ENCODE measurements at regions not wholly inside any gene's neighbourhood (a gene's known extent, or its start where the extent isn't known, plus 50 kb on each side); places are given as distances from the start of the nearest gene placed in this dataset.

- H3K4me1 ChIP-seq (ENCODE audit: control insufficient read depth, insufficient read depth, low read length), result peaks cover 2% of the 10 kb centered on the region
- H3K4me3 ChIP-seq (ENCODE audit: low read length in 2 of 2), result no peak overlapping the region
- no peaks in the 10 kb centered on the region for H3K27me3 ChIP-seq (ENCODE audit: control insufficient read depth in 1 of 2, insufficient read depth in 2 of 2, low read length in 2 of 2)
- no peak overlapping the region for H3K9ac ChIP-seq (ENCODE audit: low read length in 2 of 2)
- H3K27ac ChIP-seq (ENCODE audit: low read length), result no peak overlapping the region
- no peaks in the 10 kb centered on the region for H3K9me3 ChIP-seq (ENCODE audit: control insufficient read depth in 2 of 2, low read length in 2 of 2)
- no peaks in the 10 kb centered on the region for H3K36me3 ChIP-seq (ENCODE audit: control insufficient read depth in 2 of 2, insufficient read depth in 2 of 2, low read length in 2 of 2)
Measured at GRCh38 chr15:69857686-69858391, 239.9 kb downstream of the TLE3 start.

- no peaks in the 10 kb centered on the region for H3K27me3 ChIP-seq (ENCODE audit: control insufficient read depth in 1 of 2, insufficient read depth in 2 of 2, low read length in 2 of 2)
- no peaks in the 10 kb centered on the region for H3K9me3 ChIP-seq (ENCODE audit: control insufficient read depth in 2 of 2, low read length in 2 of 2)
- H3K9ac ChIP-seq (ENCODE audit: low read length in 2 of 2), result no peak overlapping the region
- no peak overlapping the region for H3K4me3 ChIP-seq (ENCODE audit: low read length in 2 of 2)
- H3K27ac ChIP-seq (ENCODE audit: low read length), result no peak overlapping the region
- peaks cover 2% of the 10 kb centered on the region for H3K4me1 ChIP-seq (ENCODE audit: control insufficient read depth, insufficient read depth, low read length)
- no peaks in the 10 kb centered on the region for H3K36me3 ChIP-seq (ENCODE audit: control insufficient read depth in 2 of 2, insufficient read depth in 2 of 2, low read length in 2 of 2)
Measured at GRCh38 chr15:69858456-69858855, 239.3 kb downstream of the TLE3 start.

- H3K27ac ChIP-seq (ENCODE audit: low read length), result no peak overlapping the region
- no peak overlapping the region for H3K4me3 ChIP-seq (ENCODE audit: low read length in 2 of 2)
- H3K27me3 ChIP-seq (ENCODE audit: control insufficient read depth in 1 of 2, insufficient read depth in 2 of 2, low read length in 2 of 2), result no peaks in the 10 kb centered on the region
- no peaks in the 10 kb centered on the region for H3K9me3 ChIP-seq (ENCODE audit: control insufficient read depth in 2 of 2, low read length in 2 of 2)
- H3K36me3 ChIP-seq (ENCODE audit: control insufficient read depth in 2 of 2, insufficient read depth in 2 of 2, low read length in 2 of 2), result no peaks in the 10 kb centered on the region
- H3K4me1 ChIP-seq (ENCODE audit: control insufficient read depth, insufficient read depth, low read length), result peaks cover under 1% of the 10 kb centered on the region
- H3K9ac ChIP-seq (ENCODE audit: low read length in 2 of 2), result no peak overlapping the region
Measured at GRCh38 chr15:69859866-69860265, 237.9 kb downstream of the TLE3 start.

GRCh38 chr15:69860321-69860720 lies 237.4 kb downstream of the TLE3 start:
- H3K27me3 ChIP-seq (ENCODE audit: control insufficient read depth in 1 of 2, insufficient read depth in 2 of 2, low read length in 2 of 2), result no peaks in the 10 kb centered on the region
- no peak overlapping the region for H3K27ac ChIP-seq (ENCODE audit: low read length)
- H3K4me1 ChIP-seq (ENCODE audit: control insufficient read depth, insufficient read depth, low read length), result no peaks in the 10 kb centered on the region
- no peak overlapping the region for H3K4me3 ChIP-seq (ENCODE audit: low read length in 2 of 2)
- no peak overlapping the region for H3K9ac ChIP-seq (ENCODE audit: low read length in 2 of 2)
- H3K36me3 ChIP-seq (ENCODE audit: control insufficient read depth in 2 of 2, insufficient read depth in 2 of 2, low read length in 2 of 2), result no peaks in the 10 kb centered on the region
- H3K9me3 ChIP-seq (ENCODE audit: control insufficient read depth in 2 of 2, low read length in 2 of 2), result no peaks in the 10 kb centered on the region

- no peak overlapping the region for H3K27ac ChIP-seq (ENCODE audit: low read length)
- H3K27me3 ChIP-seq (ENCODE audit: control insufficient read depth in 1 of 2, insufficient read depth in 2 of 2, low read length in 2 of 2), result no peaks in the 10 kb centered on the region
- H3K9ac ChIP-seq (ENCODE audit: low read length in 2 of 2), result no peak overlapping the region
- no peaks in the 10 kb centered on the region for H3K9me3 ChIP-seq (ENCODE audit: control insufficient read depth in 2 of 2, low read length in 2 of 2)
- no peaks in the 10 kb centered on the region for H3K4me1 ChIP-seq (ENCODE audit: control insufficient read depth, insufficient read depth, low read length)
- H3K36me3 ChIP-seq (ENCODE audit: control insufficient read depth in 2 of 2, insufficient read depth in 2 of 2, low read length in 2 of 2), result no peaks in the 10 kb centered on the region
- H3K4me3 ChIP-seq (ENCODE audit: low read length in 2 of 2), result no peak overlapping the region
Measured at GRCh38 chr15:69860921-69861320, 236.8 kb downstream of the TLE3 start.

- Histone ChIP-seq H3K4me1 (ENCODE audit: control insufficient read depth, insufficient read depth, low read length) (no peaks in the 10 kb centered on the region), H3K9ac (ENCODE audit: low read length in 2 of 2) (no peak overlapping the region), H3K27ac (ENCODE audit: low read length) (no peak overlapping the region), H3K9me3 (ENCODE audit: control insufficient read depth in 2 of 2, low read length in 2 of 2) (no peaks in the 10 kb centered on the region), H3K4me3 (ENCODE audit: low read length in 2 of 2) (no peak overlapping the region), H3K27me3 (ENCODE audit: control insufficient read depth in 1 of 2, insufficient read depth in 2 of 2, low read length in 2 of 2) (no peaks in the 10 kb centered on the region), H3K36me3 (ENCODE audit: control insufficient read depth in 2 of 2, insufficient read depth in 2 of 2, low read length in 2 of 2) (no peaks in the 10 kb centered on the region)
Measured at GRCh38 chr15:69861331-69862171, 236.2 kb downstream of the TLE3 start.

GRCh38 chr15:69862540-69862939 lies 235.2 kb downstream of the TLE3 start:
- no peaks in the 10 kb centered on the region for H3K36me3 ChIP-seq (ENCODE audit: control insufficient read depth in 2 of 2, insufficient read depth in 2 of 2, low read length in 2 of 2)
- no peaks in the 10 kb centered on the region for H3K9me3 ChIP-seq (ENCODE audit: control insufficient read depth in 2 of 2, low read length in 2 of 2)
- H3K27ac ChIP-seq (ENCODE audit: low read length), result no peak overlapping the region
- no peaks in the 10 kb centered on the region for H3K4me1 ChIP-seq (ENCODE audit: control insufficient read depth, insufficient read depth, low read length)
- H3K4me3 ChIP-seq (ENCODE audit: low read length in 2 of 2), result no peak overlapping the region
- H3K27me3 ChIP-seq (ENCODE audit: control insufficient read depth in 1 of 2, insufficient read depth in 2 of 2, low read length in 2 of 2), result no peaks in the 10 kb centered on the region
- H3K9ac ChIP-seq (ENCODE audit: low read length in 2 of 2), result no peak overlapping the region

GRCh38 chr15:69863446-69863845 lies 234.3 kb downstream of the TLE3 start:
- Histone ChIP-seq H3K9me3 (ENCODE audit: control insufficient read depth in 2 of 2, low read length in 2 of 2) (no peaks in the 10 kb centered on the region), H3K4me3 (ENCODE audit: low read length in 2 of 2) (no peak overlapping the region), H3K27me3 (ENCODE audit: control insufficient read depth in 1 of 2, insufficient read depth in 2 of 2, low read length in 2 of 2) (peaks cover 0 to 2% of the 10 kb centered on the region in 2 donors), H3K4me1 (ENCODE audit: control insufficient read depth, insufficient read depth, low read length) (no peaks in the 10 kb centered on the region), H3K36me3 (ENCODE audit: control insufficient read depth in 2 of 2, insufficient read depth in 2 of 2, low read length in 2 of 2) (no peaks in the 10 kb centered on the region), H3K27ac (ENCODE audit: low read length) (no peak overlapping the region), H3K9ac (ENCODE audit: low read length in 2 of 2) (no peak overlapping the region)

GRCh38 chr15:69865369-69865768 lies 232.3 kb downstream of the TLE3 start:
- Histone ChIP-seq H3K27ac (ENCODE audit: low read length) (no peak overlapping the region), H3K9me3 (ENCODE audit: control insufficient read depth in 2 of 2, low read length in 2 of 2) (no peaks in the 10 kb centered on the region), H3K27me3 (ENCODE audit: control insufficient read depth in 1 of 2, insufficient read depth in 2 of 2, low read length in 2 of 2) (peaks cover 0 to 2% of the 10 kb centered on the region in 2 donors), H3K9ac (ENCODE audit: low read length in 2 of 2) (no peak overlapping the region), H3K4me1 (ENCODE audit: control insufficient read depth, insufficient read depth, low read length) (no peaks in the 10 kb centered on the region), H3K4me3 (ENCODE audit: low read length in 2 of 2) (no peak overlapping the region), H3K36me3 (ENCODE audit: control insufficient read depth in 2 of 2, insufficient read depth in 2 of 2, low read length in 2 of 2) (no peaks in the 10 kb centered on the region)

- Histone ChIP-seq H3K9me3 (ENCODE audit: control insufficient read depth in 2 of 2, low read length in 2 of 2) (peaks cover 7% of the 10 kb centered on the region in 2 donors), H3K4me3 (ENCODE audit: low read length in 2 of 2) (no peak overlapping the region), H3K9ac (ENCODE audit: low read length in 2 of 2) (no peak overlapping the region), H3K27ac (ENCODE audit: low read length) (no peak overlapping the region), H3K27me3 (ENCODE audit: control insufficient read depth in 1 of 2, insufficient read depth in 2 of 2, low read length in 2 of 2) (peaks cover 0 to 2% of the 10 kb centered on the region in 2 donors), H3K4me1 (ENCODE audit: control insufficient read depth, insufficient read depth, low read length) (no peaks in the 10 kb centered on the region), H3K36me3 (ENCODE audit: control insufficient read depth in 2 of 2, insufficient read depth in 2 of 2, low read length in 2 of 2) (no peaks in the 10 kb centered on the region)
Measured at GRCh38 chr15:69868756-69869155, 229.0 kb downstream of the TLE3 start.

- H3K9ac ChIP-seq (ENCODE audit: low read length in 2 of 2), result no peak overlapping the region
- H3K9me3 ChIP-seq (ENCODE audit: control insufficient read depth in 2 of 2, low read length in 2 of 2), result peaks cover 7 to 9% of the 10 kb centered on the region in 2 donors
- no peak overlapping the region for H3K27ac ChIP-seq (ENCODE audit: low read length)
- no peaks in the 10 kb centered on the region for H3K4me1 ChIP-seq (ENCODE audit: control insufficient read depth, insufficient read depth, low read length)
- peaks cover 0 to 2% of the 10 kb centered on the region in 2 donors for H3K27me3 ChIP-seq (ENCODE audit: control insufficient read depth in 1 of 2, insufficient read depth in 2 of 2, low read length in 2 of 2)
- no peaks in the 10 kb centered on the region for H3K36me3 ChIP-seq (ENCODE audit: control insufficient read depth in 2 of 2, insufficient read depth in 2 of 2, low read length in 2 of 2)
- no peak overlapping the region for H3K4me3 ChIP-seq (ENCODE audit: low read length in 2 of 2)
Measured at GRCh38 chr15:69869291-69869690, 228.4 kb downstream of the TLE3 start.

Data from stomach smooth muscle (tissue), 2 donors.